Prostate gland (tissue), 2 donors: ENCODE measurements at regions not wholly inside any gene's neighbourhood (a gene's known extent, or its start where the extent isn't known, plus 50 kb on each side); places are given as distances from the start of the nearest gene placed in this dataset.

Experiments
- DNase-seq: peaks from one replicate; pipeline ENCODE4 v3.0.0-alpha.2; 2019; ENCODE audit warnings: low spot score
- H3K27ac ChIP-seq, 2 donors: fragments of 200-600 bp; sonication (generic); 2 replicates each; pipeline ENCODE4 v1.5.1; 2017 to 2019
- H3K27me3 ChIP-seq: fragments of 200-600 bp; sonication (generic); replicated peaks from 2 replicates; pipeline ENCODE4 v1.5.1; 2019; ENCODE audit not compliant: insufficient read depth
- H3K36me3 ChIP-seq, 2 donors: fragments of 200-600 bp; sonication (generic); 1 replicate in 1 of 2; 2 replicates in 1 of 2; pipeline versions ENCODE4 v1.5.1 to v1.8.1; 2017 to 2019
- H3K4me1 ChIP-seq: fragments of 200-600 bp; sonication (generic); replicated peaks from 2 replicates; pipeline ENCODE4 v1.5.1; 2019
- H3K4me3 ChIP-seq, 2 donors: fragments of 200-600 bp; sonication (generic); 2 replicates each; pipeline ENCODE4 v1.5.1; 2017 to 2019
- H3K9me3 ChIP-seq: fragments of 200-600 bp; sonication (generic); 2 replicates; pipeline ENCODE4 v1.5.1; 2017
- CTCF ChIP-seq, 4 experiments: fragments of 200-600 bp in 2 of 4; fragments of 450-650 bp in 2 of 4; sonication (generic) in 2 of 4; IDR thresholded peaks; 1 replicate in 3 of 4; 2 replicates in 1 of 4; pipeline ENCODE4 v1.5.1; 2016 to 2019; ENCODE audit warnings: antibody characterized with exemption in 4 of 4, mild to moderate bottlenecking in 2 of 4, moderate library complexity in 2 of 4
- POLR2A ChIP-seq: fragments of 450-650 bp; IDR thresholded peaks from one replicate; pipeline ENCODE4 v1.6.1; 2016; ENCODE audit warnings: antibody characterized with exemption, mild to moderate bottlenecking
- POLR2AphosphoS5 ChIP-seq: sonication (generic); formaldehyde crosslinking; IDR thresholded peaks from one replicate; pipeline ENCODE4 v1.6.1; 2017; ENCODE audit warnings: antibody characterized with exemption
- WGBS: methylation state at CpG from one replicate; pipeline ENCODE4 v1.1.5; 2018; 5-methylcytosine and 5-hydroxymethylcytosine counted together
- intact Hi-C: fragments of 100-400 bp; cut with DNase I; formaldehyde crosslinking; loops from one replicate; pipeline ENCODE4 v1.14.2; 2022

- Histone ChIP-seq H3K9me3 (no peaks in the 10 kb centered on the region), H3K4me1 (no peaks in the 10 kb centered on the region), H3K4me3 (no peak overlapping the region), H3K36me3 (no peaks in the 10 kb centered on the region), H3K27me3 (no peaks in the 10 kb centered on the region), H3K27ac (no peak overlapping the region)
- intact Hi-C loops: no loop called here
- no peak for DNase-seq
- 88% methylated on average over 5 of the region's 5 CpGs for WGBS
- TF ChIP-seq CTCF (IDR thresholded peaks at IDR 0.05) (no peak), POLR2A (no peak), POLR2AphosphoS5 (no peak)
Measured at GRCh38 chr2:46837704-46838103, 77.9 kb downstream of the MCFD2 start.

- DNase-seq: no peak
- Histone ChIP-seq H3K9me3 (no peaks in the 10 kb centered on the region), H3K4me3 (no peak overlapping the region), H3K4me1 (no peaks in the 10 kb centered on the region), H3K27ac (no peak overlapping the region), H3K36me3 (no peaks in the 10 kb centered on the region), H3K27me3 (no peaks in the 10 kb centered on the region)
- TF ChIP-seq POLR2A (no peak), POLR2AphosphoS5 (no peak), CTCF (IDR thresholded peaks at IDR 0.05) (no peak)
- 94% methylated on average over 10 of the region's 10 CpGs for WGBS
- intact Hi-C loops: no loop called here
Measured at GRCh38 chr2:46837112-46837454, 78.5 kb downstream of the MCFD2 start.

- no peak overlapping the region for H3K4me3 ChIP-seq
- 55% methylated on average over 12 of the region's 12 CpGs for WGBS
- intact Hi-C loops: no loop called here
- H3K27me3 ChIP-seq: no peaks in the 10 kb centered on the region
- no peak overlapping the region for H3K27ac ChIP-seq
- no peaks in the 10 kb centered on the region for H3K4me1 ChIP-seq
- DNase-seq: no peak
- TF ChIP-seq POLR2AphosphoS5 (no peak), POLR2A (no peak), CTCF (IDR thresholded peaks at IDR 0.05) (no peak)
- H3K9me3 ChIP-seq: no peaks in the 10 kb centered on the region
- no peaks in the 10 kb centered on the region for H3K36me3 ChIP-seq
Measured at GRCh38 chr2:46836295-46837111, 79.1 kb downstream of the MCFD2 start.

GRCh38 chr2:46835520-46835919 is 80.1 kb downstream of the MCFD2 start:
- Histone ChIP-seq H3K9me3 (no peaks in the 10 kb centered on the region), H3K27ac (no peak overlapping the region), H3K27me3 (no peaks in the 10 kb centered on the region), H3K4me3 (no peak overlapping the region), H3K4me1 (no peaks in the 10 kb centered on the region), H3K36me3 (no peaks in the 10 kb centered on the region)
- WGBS: 87% methylated on average over 6 of the region's 6 CpGs
- intact Hi-C loops: no loop called here
- DNase-seq: no peak
- TF ChIP-seq POLR2A (no peak), CTCF (IDR thresholded peaks at IDR 0.05) (no peak), POLR2AphosphoS5 (no peak)

GRCh38 chr2:46832543-46832942 is 83.1 kb downstream of the MCFD2 start:
- no peaks in the 10 kb centered on the region for H3K4me1 ChIP-seq
- H3K27ac ChIP-seq: no peak overlapping the region
- intact Hi-C loops: no loop called here
- H3K9me3 ChIP-seq: no peaks in the 10 kb centered on the region
- WGBS: 62% methylated on average over 1 of the region's 1 CpG
- H3K27me3 ChIP-seq: no peaks in the 10 kb centered on the region
- no peak overlapping the region for H3K4me3 ChIP-seq
- no peaks in the 10 kb centered on the region for H3K36me3 ChIP-seq
- no peak for TF ChIP-seq CTCF (IDR thresholded peaks at IDR 0.05)
- TF ChIP-seq POLR2A: no peak
- TF ChIP-seq POLR2AphosphoS5: no peak
- no peak for DNase-seq
